ENCODE measurements at regions not wholly inside any gene's neighbourhood (a gene's known extent, or its start where the extent isn't known, plus 50 kb on each side); places are given as distances from the start of the nearest gene placed in this dataset.

- no peaks in the 10 kb centered on the region for H3K36me3 ChIP-seq (replicated peaks; ENCODE audit: insufficient read depth, low read depth)
- 69% methylated on average over 3 of the region's 3 CpGs for WGBS (ENCODE audit: low lambda C conversion rate, missing lambda C conversion rate)
- no peaks in the 10 kb centered on the region for H3K27me3 ChIP-seq
- no peak overlapping the region for H3K27ac ChIP-seq
- no peaks in the 10 kb centered on the region for H3K4me1 ChIP-seq (ENCODE audit: insufficient read depth)
- no peaks in the 10 kb centered on the region for H4K20me1 ChIP-seq (ENCODE audit: insufficient read depth, poor library complexity, severe bottlenecking)
- no peak overlapping the region for H2AFZ ChIP-seq
- H3K79me2 ChIP-seq, result no peaks in the 10 kb centered on the region
- H3K9me3 ChIP-seq (ENCODE audit: low read depth), result no peaks in the 10 kb centered on the region
- DNase-seq (ENCODE audit: low spot score), result no peak
- H3K9me2 ChIP-seq (replicated peaks; ENCODE audit: insufficient read depth), result no peaks in the 10 kb centered on the region
- H3K4me3 ChIP-seq, result no peak overlapping the region
- no peak overlapping the region for H3K4me2 ChIP-seq
- TF ChIP-seq EZH2phosphoT487 (IDR thresholded peaks at IDR 0.05; ENCODE audit: low read depth, severe bottlenecking, unreplicated experiment), result no peak
- TF ChIP-seq CTCF (IDR thresholded peaks at IDR 0.05; ENCODE audit: poor library complexity), result no peak
- TF ChIP-seq EZH2 (IDR thresholded peaks at IDR 0.05; ENCODE audit: borderline replicate concordance), result no peak
These were observed 732.1 kb upstream of the POT1 start for GRCh38 chr7:125661677-125662076.

- no peak for DNase-seq (ENCODE audit: low spot score)
- H3K79me2 ChIP-seq, result no peaks in the 10 kb centered on the region
- no peak overlapping the region for H2AFZ ChIP-seq
- H3K9me3 ChIP-seq (ENCODE audit: low read depth), result no peaks in the 10 kb centered on the region
- no peak overlapping the region for H3K4me2 ChIP-seq
- no peaks in the 10 kb centered on the region for H3K27me3 ChIP-seq
- WGBS (ENCODE audit: low lambda C conversion rate, missing lambda C conversion rate), result 77% methylated on average over 3 of the region's 3 CpGs
- no peak overlapping the region for H3K27ac ChIP-seq
- no peaks in the 10 kb centered on the region for H4K20me1 ChIP-seq (ENCODE audit: insufficient read depth, poor library complexity, severe bottlenecking)
- TF ChIP-seq EZH2 (IDR thresholded peaks at IDR 0.05; ENCODE audit: borderline replicate concordance), result no peak
- TF ChIP-seq EZH2phosphoT487 (IDR thresholded peaks at IDR 0.05; ENCODE audit: low read depth, severe bottlenecking, unreplicated experiment), result no peak
- TF ChIP-seq CTCF (IDR thresholded peaks at IDR 0.05; ENCODE audit: poor library complexity), result no peak
- no peak overlapping the region for H3K4me3 ChIP-seq
- H3K36me3 ChIP-seq (replicated peaks; ENCODE audit: insufficient read depth, low read depth), result no peaks in the 10 kb centered on the region
- H3K9me2 ChIP-seq (replicated peaks; ENCODE audit: insufficient read depth), result no peaks in the 10 kb centered on the region
- H3K4me1 ChIP-seq (ENCODE audit: insufficient read depth), result no peaks in the 10 kb centered on the region
These were observed 731.4 kb upstream of the POT1 start for GRCh38 chr7:125661006-125661405.

GRCh38 chr7:125654076-125654475, 724.5 kb upstream of the POT1 start:
- DNase-seq (ENCODE audit: low spot score), result no peak
- no peak overlapping the region for H3K27ac ChIP-seq
- TF ChIP-seq EZH2 (IDR thresholded peaks at IDR 0.05; ENCODE audit: borderline replicate concordance), result no peak
- TF ChIP-seq EZH2phosphoT487 (IDR thresholded peaks at IDR 0.05; ENCODE audit: low read depth, severe bottlenecking, unreplicated experiment), result no peak
- TF ChIP-seq CTCF (IDR thresholded peaks at IDR 0.05; ENCODE audit: poor library complexity), result no peak
- no peaks in the 10 kb centered on the region for H3K27me3 ChIP-seq
- no peaks in the 10 kb centered on the region for H4K20me1 ChIP-seq (ENCODE audit: insufficient read depth, poor library complexity, severe bottlenecking)
- no peaks in the 10 kb centered on the region for H3K9me2 ChIP-seq (replicated peaks; ENCODE audit: insufficient read depth)
- H3K4me1 ChIP-seq (ENCODE audit: insufficient read depth), result no peaks in the 10 kb centered on the region
- H3K4me3 ChIP-seq, result no peak overlapping the region
- H2AFZ ChIP-seq, result no peak overlapping the region
- no peaks in the 10 kb centered on the region for H3K79me2 ChIP-seq
- H3K4me2 ChIP-seq, result no peak overlapping the region
- no peaks in the 10 kb centered on the region for H3K9me3 ChIP-seq (ENCODE audit: low read depth)
- H3K36me3 ChIP-seq (replicated peaks; ENCODE audit: insufficient read depth, low read depth), result no peaks in the 10 kb centered on the region
- WGBS (ENCODE audit: low lambda C conversion rate, missing lambda C conversion rate), result 81% methylated on average over 1 of the region's 1 CpG

All from hepatocyte (in vitro differentiated cells).